GM06990 (cell line): ENCODE measurements at regions not wholly inside any gene's neighbourhood (a gene's known extent, or its start where the extent isn't known, plus 50 kb on each side); places are given as distances from the start of the nearest gene placed in this dataset.

Experiments used
- DNase-seq: peaks from one replicate; pipeline ENCODE4 v3.0.0-alpha.2; 2011; ENCODE audit not compliant: insufficient read length; ENCODE audit errors: extremely low read depth
- H3K27me3 ChIP-seq: replicated peaks from 2 replicates; pipeline ENCODE4 v1.6.0; 2011; ENCODE audit warnings: low read length; ENCODE audit not compliant: control insufficient read depth, insufficient read depth
- H3K36me3 ChIP-seq: 2 replicates; pipeline ENCODE4 v1.5.1; 2011; ENCODE audit warnings: low read length; ENCODE audit not compliant: control insufficient read depth, insufficient read depth
- H3K4me3 ChIP-seq: replicated peaks from 2 replicates; pipeline ENCODE4 v1.5.1; 2011; ENCODE audit warnings: low read depth, mild to moderate bottlenecking, control low read depth, low read length
- CTCF ChIP-seq: IDR thresholded peaks from 2 replicates; pipeline ENCODE4 v1.5.1; 2011; ENCODE audit warnings: low read length, control low read depth, mild to moderate bottlenecking, inconsistent platforms; ENCODE audit not compliant: insufficient read depth, poor library complexity, severe bottlenecking

GRCh38 chr21:38954588-38955004 is 148.9 kb downstream of the ETS2 start:
- H3K4me3 ChIP-seq, result no peak overlapping the region
- DNase-seq, result no peak
- TF ChIP-seq CTCF, result no peak
- no peaks in the 10 kb centered on the region for H3K27me3 ChIP-seq
- no peaks in the 10 kb centered on the region for H3K36me3 ChIP-seq

- Histone ChIP-seq H3K36me3 (no peaks in the 10 kb centered on the region), H3K4me3 (no peak overlapping the region), H3K27me3 (no peaks in the 10 kb centered on the region)
- DNase-seq, result no peak
- no peak for TF ChIP-seq CTCF
Measured at GRCh38 chr21:38953516-38953915, 147.8 kb downstream of the ETS2 start.

- no peak for DNase-seq
- no peak for TF ChIP-seq CTCF
Measured at GRCh38 chr21:38952890-38953289, 147.2 kb downstream of the ETS2 start.

GRCh38 chr21:38951095-38951730 is 145.5 kb downstream of the ETS2 start:
- Histone ChIP-seq H3K4me3 (no peak overlapping the region), H3K27me3 (no peaks in the 10 kb centered on the region), H3K36me3 (no peaks in the 10 kb centered on the region)
- DNase-seq, result no peak
- no peak for TF ChIP-seq CTCF

More at GRCh38 chr21:38952890-38953289, 147.2 kb downstream of the ETS2 start:
- Histone ChIP-seq H3K36me3 (no peaks in the 10 kb centered on the region), H3K27me3 (no peaks in the 10 kb centered on the region), H3K4me3 (no peak overlapping the region)

- H3K4me3 ChIP-seq, result no peak overlapping the region
- no peaks in the 10 kb centered on the region for H3K27me3 ChIP-seq
- H3K36me3 ChIP-seq, result no peaks in the 10 kb centered on the region
- no peak for DNase-seq
- no peak for TF ChIP-seq CTCF
Measured at GRCh38 chr21:38950435-38951094, 144.8 kb downstream of the ETS2 start.
